KOPT-K1 (cell line): ENCODE measurements at regions not wholly inside any gene's neighbourhood (a gene's known extent, or its start where the extent isn't known, plus 50 kb on each side); places are given as distances from the start of the nearest gene placed in this dataset.
"Not testable (repeated sequence)": the region's sequence is repeated elsewhere in the genome, so short reads cannot be mapped to it uniquely, and the experiment has no call there.

ENCODE experiments used
- H3K27ac ChIP-seq: fragments of 200-600 bp; sonication (generic); 2 replicates; pipeline ENCODE4 v1.5.1; 2016; ENCODE audit warnings: antibody characterized with exemption, mild to moderate bottlenecking, low read depth, low read length; ENCODE audit not compliant: poor library complexity, severe bottlenecking
- H3K36me3 ChIP-seq: fragments of 200-600 bp; sonication (generic); 2 replicates; pipeline ENCODE4 v1.5.1; 2017; ENCODE audit warnings: antibody characterized with exemption, mild to moderate bottlenecking, low read length, moderate library complexity; ENCODE audit not compliant: insufficient read depth
- H3K9me3 ChIP-seq: fragments of 200-600 bp; sonication (generic); 2 replicates; pipeline ENCODE4 v1.5.1; 2017; ENCODE audit warnings: antibody characterized with exemption, low read length, mild to moderate bottlenecking; ENCODE audit not compliant: insufficient read depth, poor library complexity, severe bottlenecking

- no peaks in the 10 kb centered on the region for H3K36me3 ChIP-seq
- H3K9me3 ChIP-seq, result peaks cover 10% of the 10 kb centered on the region
- no peak overlapping the region for H3K27ac ChIP-seq
These were observed 167.4 kb upstream of the RGS6 start for GRCh38 chr14:71764701-71765382.

GRCh38 chr14:71765505-71765904 lies 166.7 kb upstream of the RGS6 start:
- Histone ChIP-seq H3K9me3 (peaks cover 10% of the 10 kb centered on the region), H3K27ac (no peak overlapping the region), H3K36me3 (no peaks in the 10 kb centered on the region)

GRCh38 chr14:71770431-71770830 lies 161.8 kb upstream of the RGS6 start:
- Histone ChIP-seq H3K9me3 (peaks cover 10% of the 10 kb centered on the region), H3K36me3 (no peaks in the 10 kb centered on the region), H3K27ac (no peak overlapping the region)

GRCh38 chr14:71771421-71771820 lies 160.8 kb upstream of the RGS6 start:
- peaks cover 10% of the 10 kb centered on the region for H3K9me3 ChIP-seq
- not testable (repeated sequence) for H3K36me3 ChIP-seq, H3K27ac ChIP-seq

- H3K27ac ChIP-seq, H3K36me3 ChIP-seq: not testable (repeated sequence)
- H3K9me3 ChIP-seq, result peaks cover 10% of the 10 kb centered on the region
These were observed 160.2 kb upstream of the RGS6 start for GRCh38 chr14:71771996-71772395.

- Histone ChIP-seq H3K36me3 (no peaks in the 10 kb centered on the region), H3K9me3 (peaks cover 10% of the 10 kb centered on the region), H3K27ac (no peak overlapping the region)
These were observed 158.2 kb upstream of the RGS6 start for GRCh38 chr14:71773898-71774481.

GRCh38 chr14:71776471-71777360 lies 155.5 kb upstream of the RGS6 start:
- Histone ChIP-seq H3K9me3 (peaks cover 10% of the 10 kb centered on the region), H3K27ac (no peak overlapping the region), H3K36me3 (no peaks in the 10 kb centered on the region)

GRCh38 chr14:71780075-71780474 lies 152.2 kb upstream of the RGS6 start:
- no peak overlapping the region for H3K27ac ChIP-seq
- no peaks in the 10 kb centered on the region for H3K36me3 ChIP-seq
- H3K9me3 ChIP-seq, result no peaks in the 10 kb centered on the region

GRCh38 chr14:71780822-71781221 lies 151.4 kb upstream of the RGS6 start:
- H3K36me3 ChIP-seq, result no peaks in the 10 kb centered on the region
- no peak overlapping the region for H3K27ac ChIP-seq
- no peaks in the 10 kb centered on the region for H3K9me3 ChIP-seq

GRCh38 chr14:71783088-71783487 lies 149.1 kb upstream of the RGS6 start:
- Histone ChIP-seq H3K27ac (no peak overlapping the region), H3K9me3 (no peaks in the 10 kb centered on the region), H3K36me3 (no peaks in the 10 kb centered on the region)

- H3K27ac ChIP-seq, result no peak overlapping the region
- no peaks in the 10 kb centered on the region for H3K9me3 ChIP-seq
- H3K36me3 ChIP-seq, result no peaks in the 10 kb centered on the region
These were observed 148.4 kb upstream of the RGS6 start for GRCh38 chr14:71783786-71784185.

- no peaks in the 10 kb centered on the region for H3K36me3 ChIP-seq
- H3K27ac ChIP-seq, result no peak overlapping the region
- H3K9me3 ChIP-seq, result peaks cover 8% of the 10 kb centered on the region
These were observed 143.2 kb upstream of the RGS6 start for GRCh38 chr14:71789005-71789404.

GRCh38 chr14:71799841-71800240 lies 132.4 kb upstream of the RGS6 start:
- no peaks in the 10 kb centered on the region for H3K9me3 ChIP-seq
- no peak overlapping the region for H3K27ac ChIP-seq
- H3K36me3 ChIP-seq, result no peaks in the 10 kb centered on the region

- Histone ChIP-seq H3K27ac (no peak overlapping the region), H3K36me3 (no peaks in the 10 kb centered on the region)
These were observed 131.4 kb upstream of the RGS6 start for GRCh38 chr14:71800878-71801277.

GRCh38 chr14:71803539-71804260 lies 128.5 kb upstream of the RGS6 start:
- H3K27ac ChIP-seq, result no peak overlapping the region
- H3K36me3 ChIP-seq, result no peaks in the 10 kb centered on the region
- no peaks in the 10 kb centered on the region for H3K9me3 ChIP-seq

More at GRCh38 chr14:71800878-71801277, 131.4 kb upstream of the RGS6 start:
- H3K9me3 ChIP-seq, result no peaks in the 10 kb centered on the region
